ENCODE measurements at regions not wholly inside any gene's neighbourhood (a gene's known extent, or its start where the extent isn't known, plus 50 kb on each side); places are given as distances from the start of the nearest gene placed in this dataset.

DNA sequence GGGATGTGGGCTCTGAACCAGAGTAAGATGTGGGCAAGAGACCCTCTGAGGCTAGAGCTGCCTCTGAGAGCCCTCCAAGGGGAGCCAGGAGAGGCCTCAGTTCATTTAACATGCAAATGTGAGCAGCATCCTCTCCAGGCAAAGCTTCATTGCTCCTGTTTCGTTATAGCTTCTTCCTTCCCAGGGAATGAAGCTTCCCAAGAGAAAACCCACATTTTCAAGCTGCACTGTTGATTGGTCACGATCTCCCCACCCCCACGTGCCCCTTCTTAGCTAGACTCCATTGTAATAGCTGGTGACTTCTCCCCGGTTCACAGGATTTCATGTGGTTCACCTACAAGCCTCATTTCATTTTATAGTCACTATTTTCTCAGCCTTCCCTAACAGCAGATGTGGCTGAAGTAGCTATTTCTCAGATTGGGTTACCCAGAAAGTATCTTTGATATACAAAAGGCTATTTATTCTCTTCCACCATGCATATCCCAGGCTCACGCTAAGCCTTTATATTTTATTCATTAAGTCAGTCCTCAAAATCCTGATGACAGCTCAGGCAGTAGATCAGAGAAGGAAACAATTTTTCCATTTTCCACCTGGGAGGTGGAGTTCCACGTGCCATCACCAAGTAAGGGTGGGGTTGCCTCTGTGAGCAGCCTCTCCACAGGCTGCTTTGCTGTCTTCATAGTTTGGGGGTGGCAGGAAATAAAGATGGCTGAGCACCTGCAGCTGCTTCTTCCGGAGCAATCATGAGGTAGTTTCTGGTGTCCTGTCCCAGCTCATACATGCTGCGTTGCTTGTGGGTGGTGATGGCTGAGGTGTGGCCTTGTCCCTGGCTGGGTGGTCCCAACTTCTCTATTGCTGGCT lies 178.3 kb upstream of the RAB4A start (continued):
- TF ChIP-seq ZBTB33 (IDR thresholded peaks at IDR 0.05) (no peak), NR2F2 (IDR thresholded peaks at IDR 0.05) (no peak), HNF4G (IDR thresholded peaks at IDR 0.05) (no peak), FOXA1 (IDR thresholded peaks at IDR 0.05) (no peak), GABPA (IDR thresholded peaks at IDR 0.05 in 1 of 2, conservative IDR thresholded peaks at IDR 0.05 in 1 of 2) (no peak), YY1 (IDR thresholded peaks at IDR 0.05) (no peak), TAF1 (conservative IDR thresholded peaks at IDR 0.05) (no peak)
- TF ChIP-seq, protein P1, sequence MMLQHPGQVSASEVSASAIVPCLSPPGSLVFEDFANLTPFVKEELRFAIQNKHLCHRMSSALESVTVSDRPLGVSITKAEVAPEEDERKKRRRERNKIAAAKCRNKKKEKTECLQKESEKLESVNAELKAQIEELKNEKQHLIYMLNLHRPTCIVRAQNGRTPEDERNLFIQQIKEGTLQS (IDR thresholded peaks at IDR 0.05), result no peak

- no peak overlapping the region for H3K27ac ChIP-seq (ENCODE audit: low read depth in 1 of 2, low read length in 2 of 2)
- DNase-seq (ENCODE audit: low spot score), result no peak
- no peak overlapping the region for H3K9ac ChIP-seq (ENCODE audit: low read depth in 1 of 2, low read length in 2 of 2)
- no peak overlapping the region for H3K4me3 ChIP-seq (ENCODE audit: low read depth in 1 of 3, low read length in 3 of 3)
- H3K4me1 ChIP-seq (ENCODE audit: control insufficient read depth in 4 of 4, insufficient read depth in 4 of 4, low read length in 3 of 4), result peaks cover 2 to 8% (median 7%) of the 10 kb centered on the region in 4 donors
- no peaks in the 10 kb centered on the region for H3K27me3 ChIP-seq (ENCODE audit: control insufficient read depth in 4 of 4, insufficient read depth in 4 of 4, low read length in 3 of 4)
- no peak for TF ChIP-seq HNF4A (conservative IDR thresholded peaks at IDR 0.05)
- TF ChIP-seq FOXA2 (IDR thresholded peaks at IDR 0.05), result no peak
- TF ChIP-seq EGR1 (IDR thresholded peaks at IDR 0.05; ENCODE audit: low read depth in 2 of 2), result no peak
- TF ChIP-seq HNF4G (IDR thresholded peaks at IDR 0.05), result no peak
- no peak for TF ChIP-seq REST (IDR thresholded peaks at IDR 0.05)
- TF ChIP-seq GABPA (IDR thresholded peaks at IDR 0.05 in 1 of 2, conservative IDR thresholded peaks at IDR 0.05 in 1 of 2), result no peak
- no peak for TF ChIP-seq RAD21 (IDR thresholded peaks at IDR 0.05)
- TF ChIP-seq, protein P1 (IDR thresholded peaks at IDR 0.05), result no peak
- no peak for TF ChIP-seq ZBTB33 (IDR thresholded peaks at IDR 0.05)
- no peak for TF ChIP-seq SP1 (IDR thresholded peaks at IDR 0.05)
- TF ChIP-seq JUND (IDR thresholded peaks at IDR 0.05), result no peak
- TF ChIP-seq YY1 (IDR thresholded peaks at IDR 0.05), result no peak
- no peak for TF ChIP-seq NR2F2 (IDR thresholded peaks at IDR 0.05)
- H3K36me3 ChIP-seq (ENCODE audit: control insufficient read depth in 4 of 4, insufficient read depth in 3 of 4, low read depth in 1 of 4, low read length in 3 of 4), result no peaks in the 10 kb centered on the region
- 95% methylated on average over 2 of the region's 2 CpGs for WGBS
- H3K9me3 ChIP-seq (ENCODE audit: control insufficient read depth in 4 of 4, low read length in 3 of 4), result no peaks in the 10 kb centered on the region
Measured at GRCh38 chr1:229093238-229093540, 177.7 kb upstream of the RAB4A start.

Measured in liver (tissue), 7 donors.